H9 (cell line): ENCODE measurements at regions not wholly inside any gene's neighbourhood (a gene's known extent, or its start where the extent isn't known, plus 50 kb on each side); places are given as distances from the start of the nearest gene placed in this dataset.

ENCODE experiments used
- DNase-seq: peaks from one replicate; pipeline ENCODE4 v3.0.0-alpha.2; 2017
- H2AFZ ChIP-seq: one replicate; pipeline ENCODE4 v1.6.1; 2013; ENCODE audit warnings: mild to moderate bottlenecking, low read length, control low read depth, moderate library complexity
- H2AK5ac ChIP-seq: 2 replicates; pipeline ENCODE4 v1.6.1; 2013; ENCODE audit warnings: low read length, control low read depth, mixed read lengths; ENCODE audit not compliant: insufficient read length
- H2BK120ac ChIP-seq: one replicate; pipeline ENCODE4 v1.6.1; 2013; ENCODE audit warnings: low read depth, mild to moderate bottlenecking, low read length, control low read depth, inconsistent platforms; ENCODE audit not compliant: poor library complexity, severe bottlenecking
- H2BK12ac ChIP-seq: 2 replicates; pipeline ENCODE4 v1.6.1; 2013; ENCODE audit warnings: low read length, control low read depth, mixed read lengths, low read depth; ENCODE audit not compliant: insufficient read length
- H2BK15ac ChIP-seq: 2 replicates; pipeline ENCODE4 v1.6.1; 2013; ENCODE audit warnings: low read depth, low read length, control low read depth
- H2BK20ac ChIP-seq: one replicate; pipeline ENCODE4 v1.6.1; 2013; ENCODE audit warnings: low read depth, mild to moderate bottlenecking, low read length, control low read depth, inconsistent platforms; ENCODE audit not compliant: poor library complexity, severe bottlenecking
- H2BK5ac ChIP-seq: 2 replicates; pipeline ENCODE4 v1.6.1; 2013; ENCODE audit warnings: low read length, control low read depth, mixed read lengths; ENCODE audit not compliant: insufficient read length
- H3K14ac ChIP-seq: 2 replicates; pipeline ENCODE4 v1.6.1; 2013; ENCODE audit warnings: low read length, control low read depth; ENCODE audit not compliant: insufficient read depth
- H3K18ac ChIP-seq: 2 replicates; pipeline ENCODE4 v1.6.1; 2013; ENCODE audit warnings: low read depth, mild to moderate bottlenecking, mixed read lengths, low read length, control low read depth; ENCODE audit not compliant: insufficient read length
- H3K23ac ChIP-seq: 2 replicates; pipeline ENCODE4 v1.6.1; 2013; ENCODE audit warnings: low read length, control low read depth, mixed read lengths, low read depth; ENCODE audit not compliant: insufficient read length
- H3K23me2 ChIP-seq: 2 replicates; pipeline ENCODE4 v1.6.1; 2013; ENCODE audit warnings: low read depth, mild to moderate bottlenecking, mixed read lengths, low read length, control low read depth; ENCODE audit not compliant: insufficient read length, poor library complexity, severe bottlenecking
- H3K27ac ChIP-seq: 2 replicates; pipeline ENCODE4 v1.5.1; 2013; ENCODE audit warnings: low read length, control low read depth, mixed read lengths, low read depth; ENCODE audit not compliant: insufficient read length
- H3K27me3 ChIP-seq: 2 replicates; pipeline ENCODE4 v1.6.1; 2013; ENCODE audit warnings: low read length, control low read depth, inconsistent platforms; ENCODE audit not compliant: insufficient read depth
- H3K4ac ChIP-seq: 2 replicates; pipeline ENCODE4 v1.6.1; 2013; ENCODE audit warnings: low read depth, mild to moderate bottlenecking, control low read depth, inconsistent platforms, low read length, moderate library complexity
- H3K4me1 ChIP-seq: 2 replicates; pipeline ENCODE4 v1.6.1; 2013; ENCODE audit warnings: low read length, control low read depth, inconsistent platforms; ENCODE audit not compliant: insufficient read depth
- H3K4me2 ChIP-seq: 2 replicates; pipeline ENCODE4 v1.6.1; 2013; ENCODE audit warnings: low read length, control low read depth, mixed read lengths; ENCODE audit not compliant: insufficient read length, insufficient read depth
- H3K56ac ChIP-seq: 2 replicates; pipeline ENCODE4 v1.6.1; 2013; ENCODE audit warnings: low read depth, mild to moderate bottlenecking, mixed read lengths, low read length, control low read depth; ENCODE audit not compliant: insufficient read length
- H3K79me1 ChIP-seq: 2 replicates; pipeline ENCODE4 v1.6.1; 2013; ENCODE audit warnings: low read depth, mild to moderate bottlenecking, moderate library complexity, low read length, control low read depth, inconsistent platforms; ENCODE audit not compliant: insufficient read depth, poor library complexity, severe bottlenecking
- H3K79me2 ChIP-seq: 2 replicates; pipeline ENCODE4 v1.6.1; 2013; ENCODE audit warnings: low read length, control low read depth, inconsistent platforms; ENCODE audit not compliant: insufficient read depth
- H3K9ac ChIP-seq: 2 replicates; pipeline ENCODE4 v1.6.1; 2013; ENCODE audit warnings: low read length, control low read depth, mixed read lengths; ENCODE audit not compliant: insufficient read length; ENCODE audit errors: extremely low read depth
- H3K9me3 ChIP-seq: one replicate; pipeline ENCODE4 v1.6.1; 2013; ENCODE audit warnings: low read depth, low read length, inconsistent platforms; ENCODE audit not compliant: control insufficient read depth
- H3T11ph ChIP-seq: one replicate; pipeline ENCODE4 v1.6.1; 2013; ENCODE audit warnings: mild to moderate bottlenecking, low read length, control low read depth, inconsistent platforms
- H4K20me1 ChIP-seq: one replicate; pipeline ENCODE4 v1.6.1; 2013; ENCODE audit not compliant: control insufficient read depth, insufficient read length, insufficient read depth
- H4K5ac ChIP-seq: 2 replicates; pipeline ENCODE4 v1.6.1; 2013; ENCODE audit warnings: low read depth, mild to moderate bottlenecking, mixed read lengths, low read length, control low read depth; ENCODE audit not compliant: insufficient read length
- H4K8ac ChIP-seq: replicated peaks from 2 replicates; pipeline ENCODE4 v1.6.1; 2013; ENCODE audit warnings: low read length, control low read depth, mixed read lengths, low read depth; ENCODE audit not compliant: insufficient read length
- H4K91ac ChIP-seq: 2 replicates; pipeline ENCODE4 v1.6.1; 2013; ENCODE audit warnings: low read depth, mild to moderate bottlenecking, moderate library complexity, mixed read lengths, low read length, control low read depth; ENCODE audit not compliant: insufficient read length
- H3K27ac Mint-ChIP-seq, 3 experiments: 2 replicates in 2 of 3; 3 replicates in 1 of 3; pipeline ENCODE4 v1.8.0; 2020 to 2021; ENCODE audit warnings: mixed read lengths in 3 of 3, mild to moderate bottlenecking in 1 of 3, moderate library complexity in 1 of 3
- H3K27me3 Mint-ChIP-seq: 2 replicates; pipeline ENCODE4 v1.8.0; 2021; ENCODE audit warnings: low read depth, mild to moderate bottlenecking, moderate library complexity, mixed read lengths
- H3K36me3 Mint-ChIP-seq, 3 experiments: 2 replicates in 2 of 3; 3 replicates in 1 of 3; pipeline ENCODE4 v1.8.0; 2020 to 2021; ENCODE audit warnings: low read depth in 3 of 3, mixed read lengths in 3 of 3; ENCODE audit not compliant: insufficient read depth in 1 of 3
- H3K4me1 Mint-ChIP-seq, 2 experiments: 2 replicates each; pipeline ENCODE4 v1.8.0; 2020; ENCODE audit warnings: mixed read lengths in 2 of 2
- H3K4me3 Mint-ChIP-seq, 2 experiments: 2 replicates in 1 of 2; 3 replicates in 1 of 2; pipeline ENCODE4 v1.8.0; 2020 to 2021; ENCODE audit warnings: mild to moderate bottlenecking in 2 of 2, mixed read lengths in 2 of 2, moderate library complexity in 1 of 2
- H3K9me3 Mint-ChIP-seq, 2 experiments: 2 replicates in 1 of 2; 3 replicates in 1 of 2; pipeline ENCODE4 v1.8.0; 2020; ENCODE audit warnings: mild to moderate bottlenecking in 2 of 2, mixed read lengths in 2 of 2, moderate library complexity in 1 of 2
- WGBS: extraction: QIAGEN DNeasy Blood & Tissue Kit; methylation state at CpG from one replicate; pipeline ENCODE4 v1.1.7; 2013; ENCODE audit warnings: missing lambda C conversion rate, low lambda C conversion rate, mixed read lengths; ENCODE audit not compliant: insufficient read length; ENCODE audit errors: extremely low coverage; 5-methylcytosine and 5-hydroxymethylcytosine counted together
- TF ChIP-seq, protein P1 (sequence below): fragments of 200-600 bp; sonication (generic); conservative IDR thresholded peaks from 3 replicates; pipeline ENCODE4 v1.8.0; 2021; ENCODE audit warnings: antibody characterized with exemption, mild to moderate bottlenecking

DNA sequence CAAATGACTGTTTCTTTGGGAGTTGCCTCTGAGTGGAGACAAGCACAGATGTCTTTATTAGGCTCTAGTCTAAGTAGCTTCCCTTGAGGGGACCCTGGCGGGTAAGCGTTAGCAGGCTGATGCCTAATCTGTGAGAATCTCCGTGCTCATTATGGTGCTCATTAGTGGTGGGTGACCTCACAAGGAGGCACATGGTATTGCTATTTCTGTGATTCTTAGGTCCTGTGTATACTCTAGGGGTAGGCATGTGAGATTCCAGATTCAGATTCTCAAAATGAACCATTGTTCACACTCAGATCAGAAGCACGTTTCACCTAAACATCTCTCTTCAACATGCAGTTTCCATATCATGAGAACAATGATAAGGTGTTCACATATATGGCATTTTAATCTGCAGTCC is 809.7 kb downstream of the NR2F2 start:
- no peak overlapping the region for H3K4me2 ChIP-seq
- H3K27me3 Mint-ChIP-seq, result no peaks in the 10 kb centered on the region

More for the DNA sequence above, 809.7 kb downstream of the NR2F2 start:
- H3K23ac ChIP-seq, result no peak overlapping the region
- H3K56ac ChIP-seq, result no peak overlapping the region
- H3K27ac ChIP-seq, result no peak overlapping the region
- Mint-ChIP-seq H3K4me3 (no peak overlapping the region), H3K36me3 (no peaks in the 10 kb centered on the region), H3K4me1 (no peaks in the 10 kb centered on the region), H3K9me3 (peaks cover under 1 to 1% of the 10 kb centered on the region in 2 experiments; a peak in 2 of 5 replicates), H3K27ac (no peak overlapping the region)
- no CpG with 5 or more reads among the region's 4 CpGs for WGBS
- no peak overlapping the region for H2BK15ac ChIP-seq
- H4K91ac ChIP-seq, result no peak overlapping the region
- no peaks in the 10 kb centered on the region for H3K79me2 ChIP-seq
- no peak overlapping the region for H3K9ac ChIP-seq
- no peaks in the 10 kb centered on the region for H3K9me3 ChIP-seq
- H2AFZ ChIP-seq, result no peak overlapping the region
- H2AK5ac ChIP-seq, result no peak overlapping the region
- H3K18ac ChIP-seq, result no peak overlapping the region
- H4K5ac ChIP-seq, result no peak overlapping the region
- no peak overlapping the region for H2BK12ac ChIP-seq
- H3K14ac ChIP-seq, result no peak overlapping the region
- H3K79me1 ChIP-seq, result no peaks in the 10 kb centered on the region
- no peak overlapping the region for H2BK120ac ChIP-seq
- H3K27me3 ChIP-seq, result no peaks in the 10 kb centered on the region
- no peak overlapping the region for H2BK5ac ChIP-seq
- H2BK20ac ChIP-seq, result no peak overlapping the region
- no peaks in the 10 kb centered on the region for H3K23me2 ChIP-seq
- no peak overlapping the region for H4K8ac ChIP-seq
- no peak overlapping the region for H3T11ph ChIP-seq
- no peaks in the 10 kb centered on the region for H4K20me1 ChIP-seq
- no peak for DNase-seq
- TF ChIP-seq, protein P1, sequence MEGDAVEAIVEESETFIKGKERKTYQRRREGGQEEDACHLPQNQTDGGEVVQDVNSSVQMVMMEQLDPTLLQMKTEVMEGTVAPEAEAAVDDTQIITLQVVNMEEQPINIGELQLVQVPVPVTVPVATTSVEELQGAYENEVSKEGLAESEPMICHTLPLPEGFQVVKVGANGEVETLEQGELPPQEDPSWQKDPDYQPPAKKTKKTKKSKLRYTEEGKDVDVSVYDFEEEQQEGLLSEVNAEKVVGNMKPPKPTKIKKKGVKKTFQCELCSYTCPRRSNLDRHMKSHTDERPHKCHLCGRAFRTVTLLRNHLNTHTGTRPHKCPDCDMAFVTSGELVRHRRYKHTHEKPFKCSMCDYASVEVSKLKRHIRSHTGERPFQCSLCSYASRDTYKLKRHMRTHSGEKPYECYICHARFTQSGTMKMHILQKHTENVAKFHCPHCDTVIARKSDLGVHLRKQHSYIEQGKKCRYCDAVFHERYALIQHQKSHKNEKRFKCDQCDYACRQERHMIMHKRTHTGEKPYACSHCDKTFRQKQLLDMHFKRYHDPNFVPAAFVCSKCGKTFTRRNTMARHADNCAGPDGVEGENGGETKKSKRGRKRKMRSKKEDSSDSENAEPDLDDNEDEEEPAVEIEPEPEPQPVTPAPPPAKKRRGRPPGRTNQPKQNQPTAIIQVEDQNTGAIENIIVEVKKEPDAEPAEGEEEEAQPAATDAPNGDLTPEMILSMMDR, result no peak
- H3K4me1 ChIP-seq, result no peaks in the 10 kb centered on the region
- no peak overlapping the region for H3K4ac ChIP-seq
